ENCODE measurements at regions not wholly inside any gene's neighbourhood (a gene's known extent, or its start where the extent isn't known, plus 50 kb on each side); places are given as distances from the start of the nearest gene placed in this dataset.

GRCh38 chr18:33839452-33840211, 261.6 kb downstream of the ASXL3 start:
- TF ChIP-seq POLR2A (IDR thresholded peaks at IDR 0.05), result no peak
- TF ChIP-seq, protein P1, sequence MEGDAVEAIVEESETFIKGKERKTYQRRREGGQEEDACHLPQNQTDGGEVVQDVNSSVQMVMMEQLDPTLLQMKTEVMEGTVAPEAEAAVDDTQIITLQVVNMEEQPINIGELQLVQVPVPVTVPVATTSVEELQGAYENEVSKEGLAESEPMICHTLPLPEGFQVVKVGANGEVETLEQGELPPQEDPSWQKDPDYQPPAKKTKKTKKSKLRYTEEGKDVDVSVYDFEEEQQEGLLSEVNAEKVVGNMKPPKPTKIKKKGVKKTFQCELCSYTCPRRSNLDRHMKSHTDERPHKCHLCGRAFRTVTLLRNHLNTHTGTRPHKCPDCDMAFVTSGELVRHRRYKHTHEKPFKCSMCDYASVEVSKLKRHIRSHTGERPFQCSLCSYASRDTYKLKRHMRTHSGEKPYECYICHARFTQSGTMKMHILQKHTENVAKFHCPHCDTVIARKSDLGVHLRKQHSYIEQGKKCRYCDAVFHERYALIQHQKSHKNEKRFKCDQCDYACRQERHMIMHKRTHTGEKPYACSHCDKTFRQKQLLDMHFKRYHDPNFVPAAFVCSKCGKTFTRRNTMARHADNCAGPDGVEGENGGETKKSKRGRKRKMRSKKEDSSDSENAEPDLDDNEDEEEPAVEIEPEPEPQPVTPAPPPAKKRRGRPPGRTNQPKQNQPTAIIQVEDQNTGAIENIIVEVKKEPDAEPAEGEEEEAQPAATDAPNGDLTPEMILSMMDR (IDR thresholded peaks at IDR 0.05), result peak in 2 of 4 experiments; percentile 32 to 61
- no peak for TF ChIP-seq POLR2AphosphoS5 (IDR thresholded peaks at IDR 0.05)
- TF ChIP-seq EP300 (IDR thresholded peaks at IDR 0.05), result no peak
- Histone ChIP-seq H3K36me3 (no peaks in the 10 kb centered on the region), H3K4me1 (no peaks in the 10 kb centered on the region), H3K27me3 (no peaks in the 10 kb centered on the region), H3K27ac (no peak overlapping the region), H3K9me3 (no peaks in the 10 kb centered on the region), H3K4me3 (no peak overlapping the region)
- WGBS, 2 donors (ENCODE audit: low coverage in 1 of 2), result 7 to 10% methylated on average over 6 of the region's 6 CpGs
- ATAC-seq, result no peak

DNA sequence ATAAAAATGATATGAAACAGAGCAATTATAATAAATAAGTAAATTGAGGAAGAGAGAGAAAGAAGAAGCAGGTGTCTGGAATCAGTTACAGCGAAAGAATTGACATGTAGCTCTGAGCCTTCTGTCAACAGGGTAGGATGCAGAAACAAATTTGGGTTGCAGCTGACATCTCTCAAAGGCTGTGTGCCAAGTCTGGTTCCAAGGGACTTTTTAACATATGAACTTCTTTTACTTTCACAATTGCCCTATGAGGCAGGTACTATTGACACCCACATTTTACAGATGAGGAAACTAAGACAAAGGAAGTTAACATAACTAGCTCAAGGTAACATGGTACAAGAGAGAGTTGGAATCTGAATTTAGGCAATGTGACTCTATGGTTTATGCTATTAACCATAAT, 260.0 kb downstream of the ASXL3 start:
- WGBS, 2 donors (ENCODE audit: low coverage in 1 of 2), result 95 to 100% methylated on average over 1 of the region's 1 CpG
- H3K4me1 ChIP-seq, result no peaks in the 10 kb centered on the region
- no peaks in the 10 kb centered on the region for H3K36me3 ChIP-seq
- no peaks in the 10 kb centered on the region for H3K9me3 ChIP-seq
- TF ChIP-seq EP300 (IDR thresholded peaks at IDR 0.05) (no peak), POLR2A (IDR thresholded peaks at IDR 0.05) (no peak), POLR2AphosphoS5 (IDR thresholded peaks at IDR 0.05) (no peak)
- TF ChIP-seq, protein P1 (IDR thresholded peaks at IDR 0.05), result no peak
- H3K4me3 ChIP-seq, result no peak overlapping the region
- H3K27ac ChIP-seq, result no peak overlapping the region
- ATAC-seq, result no peak
- H3K27me3 ChIP-seq, result no peaks in the 10 kb centered on the region

DNA sequence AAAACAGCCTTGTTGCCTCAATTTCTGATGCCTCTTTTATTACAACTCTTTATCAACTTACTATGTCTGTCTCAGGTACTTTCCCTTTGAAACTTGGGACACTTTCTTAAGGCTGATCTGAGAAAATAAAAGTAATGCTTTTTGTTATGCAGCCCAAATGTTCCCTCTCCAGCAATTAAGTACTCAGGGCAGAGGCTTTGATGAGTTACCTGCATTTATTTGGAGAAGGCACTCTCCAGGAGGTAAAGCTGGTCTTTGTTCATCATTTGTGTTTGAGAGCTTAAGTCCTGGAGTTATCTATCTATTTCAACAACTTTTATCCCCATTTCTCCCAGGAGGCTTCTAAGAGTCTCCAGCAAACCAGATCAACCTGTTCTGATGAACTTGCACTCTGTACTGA, 259.2 kb downstream of the ASXL3 start:
- TF ChIP-seq, protein P1 (IDR thresholded peaks at IDR 0.05), result no peak
- TF ChIP-seq POLR2A (IDR thresholded peaks at IDR 0.05) (no peak), EP300 (IDR thresholded peaks at IDR 0.05) (no peak)
- Histone ChIP-seq H3K9me3 (peaks cover 0 to 4% (median 0%) of the 10 kb centered on the region in 3 donors), H3K4me1 (no peaks in the 10 kb centered on the region), H3K4me3 (no peak overlapping the region), H3K27me3 (no peaks in the 10 kb centered on the region), H3K36me3 (no peaks in the 10 kb centered on the region), H3K27ac (no peak overlapping the region)
- ATAC-seq, result no peak

- Histone ChIP-seq H3K4me1 (no peaks in the 10 kb centered on the region), H3K4me3 (no peak overlapping the region), H3K27ac (no peak overlapping the region), H3K36me3 (no peaks in the 10 kb centered on the region), H3K27me3 (no peaks in the 10 kb centered on the region), H3K9me3 (peaks cover 0 to 10% (median 0%) of the 10 kb centered on the region in 3 donors)
- TF ChIP-seq, protein P1 (IDR thresholded peaks at IDR 0.05), result no peak
- no peak for TF ChIP-seq EP300 (IDR thresholded peaks at IDR 0.05)
- ATAC-seq, result no peak
- 62 to 92% methylated on average over 2 to 4 of the region's 4 CpGs for WGBS, 2 donors (ENCODE audit: low coverage in 1 of 2)
Observed at GRCh38 chr18:33836564-33836963, 258.5 kb downstream of the ASXL3 start.

DNA sequence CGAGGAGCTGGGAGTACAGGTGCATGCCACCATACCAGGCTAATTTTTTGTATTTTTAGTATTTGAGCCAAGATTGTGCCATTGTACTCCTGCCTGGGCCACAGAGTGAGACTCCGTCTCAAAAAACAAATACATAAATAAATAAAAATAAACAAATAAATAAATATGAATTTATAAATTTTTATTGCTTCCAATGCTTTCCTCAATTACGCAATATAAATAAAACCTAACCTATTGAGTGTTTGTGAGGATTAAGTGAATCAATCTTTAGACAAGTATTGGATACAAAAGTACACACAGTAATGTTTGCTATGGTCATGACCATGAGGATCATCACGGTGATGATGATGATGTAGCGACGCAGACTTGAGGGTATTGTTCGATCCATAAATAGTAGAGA, 257.4 kb downstream of the ASXL3 start:
- no peak overlapping the region for H3K27ac ChIP-seq
- H3K4me1 ChIP-seq, result no peaks in the 10 kb centered on the region
- ATAC-seq, result no peak
- H3K4me3 ChIP-seq, result no peak overlapping the region
- H3K27me3 ChIP-seq, result no peaks in the 10 kb centered on the region
- TF ChIP-seq, protein P1 (IDR thresholded peaks at IDR 0.05), result no peak
- TF ChIP-seq POLR2AphosphoS5 (IDR thresholded peaks at IDR 0.05), result no peak
- TF ChIP-seq POLR2A (IDR thresholded peaks at IDR 0.05), result no peak
- TF ChIP-seq EP300 (IDR thresholded peaks at IDR 0.05), result no peak
- H3K9me3 ChIP-seq, result peaks cover 0 to 18% (median 0%) of the 10 kb centered on the region in 3 donors
- no peaks in the 10 kb centered on the region for H3K36me3 ChIP-seq
- WGBS, 2 donors (ENCODE audit: low coverage in 1 of 2), result 95 to 96% methylated on average over 4 to 7 of the region's 7 CpGs

All from gastroesophageal sphincter (tissue), 4 donors.